Endothelial cell (in vitro differentiated cells): ENCODE measurements at regions not wholly inside any gene's neighbourhood (a gene's known extent, or its start where the extent isn't known, plus 50 kb on each side); places are given as distances from the start of the nearest gene placed in this dataset.

Experiments
- DNase-seq: peaks from one replicate; pipeline ENCODE4 v3.0.0; 2021; ENCODE audit warnings: low spot score
- H3K27ac Mint-ChIP-seq: one replicate; pipeline ENCODE4 v1.8.0; 2021; ENCODE audit warnings: mixed read lengths, inconsistent platforms; ENCODE audit not compliant: unreplicated experiment
- H3K27me3 Mint-ChIP-seq: one replicate; pipeline ENCODE4 v1.8.0; 2021; ENCODE audit warnings: mild to moderate bottlenecking, moderate library complexity, mixed read lengths, inconsistent platforms; ENCODE audit not compliant: unreplicated experiment
- H3K36me3 Mint-ChIP-seq: one replicate; pipeline ENCODE4 v1.8.0; 2021; ENCODE audit warnings: mild to moderate bottlenecking, low read depth, mixed read lengths, inconsistent platforms; ENCODE audit not compliant: unreplicated experiment
- H3K4me1 Mint-ChIP-seq: one replicate; pipeline ENCODE4 v1.8.0; 2021; ENCODE audit warnings: mild to moderate bottlenecking, mixed read lengths, inconsistent platforms; ENCODE audit not compliant: unreplicated experiment
- H3K4me3 Mint-ChIP-seq: one replicate; pipeline ENCODE4 v1.8.0; 2021; ENCODE audit warnings: mild to moderate bottlenecking, mixed read lengths, inconsistent platforms; ENCODE audit not compliant: unreplicated experiment
- H3K9me3 Mint-ChIP-seq: one replicate; pipeline ENCODE4 v1.8.0; 2021; ENCODE audit warnings: mixed read lengths, inconsistent platforms; ENCODE audit not compliant: unreplicated experiment
- CTCF ChIP-seq: fragments of 200-600 bp; sonication (generic); IDR thresholded peaks from one replicate; pipeline ENCODE4 v1.5.0; 2021; ENCODE audit warnings: antibody characterized with exemption; ENCODE audit not compliant: unreplicated experiment

GRCh38 chr22:49586873-49587272 is 240.8 kb downstream of the BRD1 start:
- Mint-ChIP-seq H3K4me1 (no peaks in the 10 kb centered on the region), H3K27me3 (no peaks in the 10 kb centered on the region), H3K36me3 (no peaks in the 10 kb centered on the region), H3K9me3 (no peaks in the 10 kb centered on the region), H3K27ac (no peak overlapping the region), H3K4me3 (no peak overlapping the region)
- DNase-seq, result no peak
- no peak for TF ChIP-seq CTCF

GRCh38 chr22:49586244-49586748 is 241.4 kb downstream of the BRD1 start:
- TF ChIP-seq CTCF, result no peak
- no peak overlapping the region for H3K4me3 Mint-ChIP-seq
- DNase-seq, result no peak
- no peaks in the 10 kb centered on the region for H3K9me3 Mint-ChIP-seq
- H3K27me3 Mint-ChIP-seq, result no peaks in the 10 kb centered on the region
- no peaks in the 10 kb centered on the region for H3K36me3 Mint-ChIP-seq
- no peak overlapping the region for H3K27ac Mint-ChIP-seq
- H3K4me1 Mint-ChIP-seq, result no peaks in the 10 kb centered on the region

- Mint-ChIP-seq H3K27me3 (no peaks in the 10 kb centered on the region), H3K9me3 (no peaks in the 10 kb centered on the region), H3K4me1 (no peaks in the 10 kb centered on the region), H3K27ac (no peak overlapping the region), H3K36me3 (no peaks in the 10 kb centered on the region), H3K4me3 (no peak overlapping the region)
- TF ChIP-seq CTCF, result no peak
- DNase-seq, result no peak
Measured at GRCh38 chr22:49585461-49586243, 242.0 kb downstream of the BRD1 start.

GRCh38 chr22:49583886-49584505 is 243.7 kb downstream of the BRD1 start:
- H3K27ac Mint-ChIP-seq, result no peak overlapping the region
- no peaks in the 10 kb centered on the region for H3K36me3 Mint-ChIP-seq
- no peaks in the 10 kb centered on the region for H3K9me3 Mint-ChIP-seq
- no peak for TF ChIP-seq CTCF
- no peaks in the 10 kb centered on the region for H3K4me1 Mint-ChIP-seq
- peaks cover 3% of the 10 kb centered on the region for H3K27me3 Mint-ChIP-seq
- no peak overlapping the region for H3K4me3 Mint-ChIP-seq
- no peak for DNase-seq

- Mint-ChIP-seq H3K27ac (no peak overlapping the region), H3K27me3 (peaks cover 3% of the 10 kb centered on the region), H3K4me3 (no peak overlapping the region), H3K4me1 (no peaks in the 10 kb centered on the region), H3K36me3 (no peaks in the 10 kb centered on the region), H3K9me3 (no peaks in the 10 kb centered on the region)
- no peak for TF ChIP-seq CTCF
- DNase-seq, result no peak
Measured at GRCh38 chr22:49583341-49583740, 244.3 kb downstream of the BRD1 start.
